ENCODE measurements at regions not wholly inside any gene's neighbourhood (a gene's known extent, or its start where the extent isn't known, plus 50 kb on each side); places are given as distances from the start of the nearest gene placed in this dataset.

GRCh38 chr1:34684266-34684665, 70.6 kb upstream of the GJB5 start:
- TF ChIP-seq CTCF (IDR thresholded peaks at IDR 0.05; ENCODE audit: low read depth, low read length, missing input control), result no peak
- no peak for TF ChIP-seq RAD21 (IDR thresholded peaks at IDR 0.05)
- TF ChIP-seq GABPA (IDR thresholded peaks at IDR 0.05 in 1 of 2, conservative IDR thresholded peaks at IDR 0.05 in 1 of 2), result no peak
- TF ChIP-seq SP1 (IDR thresholded peaks at IDR 0.05), result no peak
- TF ChIP-seq REST (IDR thresholded peaks at IDR 0.05), result no peak
- TF ChIP-seq TAF1 (conservative IDR thresholded peaks at IDR 0.05), result no peak
- no peak for TF ChIP-seq ZBTB33 (IDR thresholded peaks at IDR 0.05)
- TF ChIP-seq RXRA (IDR thresholded peaks at IDR 0.05), result no peak
- no peak for TF ChIP-seq JUND (IDR thresholded peaks at IDR 0.05)
- no peak for TF ChIP-seq ATF3 (IDR thresholded peaks at IDR 0.05)
- no peak for TF ChIP-seq YY1 (IDR thresholded peaks at IDR 0.05)

Data from liver (tissue), 3 donors.